Iris pigment epithelial cell (primary cell): ENCODE measurements at regions not wholly inside any gene's neighbourhood (a gene's known extent, or its start where the extent isn't known, plus 50 kb on each side); places are given as distances from the start of the nearest gene placed in this dataset.

ENCODE experiments used
- DNase-seq: peaks from one replicate; pipeline ENCODE4 v3.0.0-alpha.2; 2011; ENCODE audit warnings: low read depth

DNA sequence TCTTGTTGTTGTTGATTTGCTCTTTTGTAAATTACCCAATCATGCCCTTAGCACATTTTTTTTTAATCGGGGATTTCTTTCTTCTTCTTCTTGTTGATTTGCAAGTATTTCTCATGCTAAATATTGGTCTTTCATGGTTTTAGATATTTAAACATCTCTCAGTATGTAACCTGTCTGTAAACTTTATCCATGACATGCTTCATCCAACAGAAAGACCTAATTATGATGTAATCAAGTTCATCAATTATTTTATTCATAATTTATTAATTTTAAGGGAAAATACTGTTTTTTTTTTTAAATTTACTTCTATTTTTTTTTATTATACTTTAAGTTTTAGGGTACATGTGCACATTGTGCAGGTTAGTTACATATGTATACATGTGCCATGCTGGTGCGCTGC is 69.8 kb downstream of the TNFSF18 start:
- no peak for DNase-seq
